Fibroblast of mammary gland (primary cell): ENCODE measurements at regions not wholly inside any gene's neighbourhood (a gene's known extent, or its start where the extent isn't known, plus 50 kb on each side); places are given as distances from the start of the nearest gene placed in this dataset.

ENCODE experiments used
- DNase-seq: peaks from one replicate; pipeline ENCODE4 v3.0.0-alpha.2; 2010; ENCODE audit warnings: low read depth
- H3K4me3 ChIP-seq: 2 replicates; pipeline ENCODE4 v1.5.1; 2011; ENCODE audit warnings: low read depth, mild to moderate bottlenecking, low read length, moderate library complexity; ENCODE audit not compliant: control insufficient read depth
- CTCF ChIP-seq: conservative IDR thresholded peaks from 2 replicates; pipeline ENCODE4 v1.5.1; 2011; ENCODE audit warnings: low read depth, low read length, inconsistent platforms; ENCODE audit not compliant: control insufficient read depth, insufficient read depth

- no peak overlapping the region for H3K4me3 ChIP-seq
- DNase-seq = no peak
- TF ChIP-seq CTCF = no peak
Measured at GRCh38 chr10:111506266-111507034, 429.6 kb downstream of the ADRA2A start.

- TF ChIP-seq CTCF = no peak
- DNase-seq = no peak
- no peak overlapping the region for H3K4me3 ChIP-seq
Measured at GRCh38 chr10:111511751-111512150, 434.9 kb downstream of the ADRA2A start.

DNA sequence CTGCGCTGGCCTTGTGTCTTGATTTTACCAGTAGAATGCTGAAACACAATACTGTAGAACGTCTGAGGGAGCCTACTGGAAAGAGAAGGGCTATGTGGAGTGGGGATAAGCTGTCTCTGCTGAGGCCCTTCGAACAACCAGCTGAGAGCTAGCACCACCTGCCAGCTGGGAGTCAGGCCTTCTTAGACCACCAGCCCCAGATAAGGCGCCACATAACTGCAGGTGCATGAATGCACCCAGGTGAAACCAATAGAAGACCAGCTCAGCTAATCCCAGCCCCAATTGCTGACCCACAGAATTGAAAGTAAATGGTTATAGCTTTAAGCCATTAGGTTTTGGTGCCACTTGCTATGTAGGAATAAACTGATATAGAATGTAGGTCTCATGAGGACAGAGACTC is 438.4 kb downstream of the ADRA2A start:
- no peak for TF ChIP-seq CTCF
- DNase-seq = no peak
- H3K4me3 ChIP-seq = no peak overlapping the region

GRCh38 chr10:111515706-111516105 is 438.9 kb downstream of the ADRA2A start:
- TF ChIP-seq CTCF = no peak

GRCh38 chr10:111516144-111516543 is 439.3 kb downstream of the ADRA2A start:
- TF ChIP-seq CTCF = no peak
- no peak overlapping the region for H3K4me3 ChIP-seq
- no peak for DNase-seq

More at GRCh38 chr10:111515706-111516105, 438.9 kb downstream of the ADRA2A start:
- DNase-seq = no peak
- H3K4me3 ChIP-seq = no peak overlapping the region

DNA sequence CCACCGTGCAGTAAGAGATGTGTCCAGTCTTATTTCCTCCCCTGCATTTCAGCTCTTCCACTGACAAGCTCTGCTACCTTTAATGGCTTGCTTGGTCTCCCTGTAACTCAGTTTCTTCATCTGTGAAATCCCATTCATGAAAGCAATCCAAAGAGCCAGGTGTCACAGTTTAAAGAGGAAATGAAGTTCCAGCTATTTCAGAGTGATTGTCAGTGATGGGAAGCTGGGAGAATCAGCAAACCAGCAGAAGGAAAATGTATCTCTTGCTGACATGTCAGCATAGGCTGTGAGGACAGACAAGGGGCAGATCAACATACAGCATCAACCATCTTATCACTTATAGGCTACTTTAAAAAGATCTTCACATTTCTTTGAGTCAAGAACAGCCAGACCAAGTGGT is 445.3 kb downstream of the ADRA2A start:
- DNase-seq = no peak
- TF ChIP-seq CTCF = no peak
- no peak overlapping the region for H3K4me3 ChIP-seq
